SK-N-SH (cell line): ENCODE measurements at regions not wholly inside any gene's neighbourhood (a gene's known extent, or its start where the extent isn't known, plus 50 kb on each side); places are given as distances from the start of the nearest gene placed in this dataset.

Experiments
- CTCF ChIA-PET: fragments of 300-600, 350-600 bp; formaldehyde crosslinking; extraction: SDS; loops from one replicate; lab custom pipeline; 2021; lab: Yijun Ruan, JAX
- POLR2A ChIA-PET: fragments of 350-600 bp; sonication (Branson Sonifier 250); formaldehyde crosslinking; extraction: SDS; loops from one replicate; lab custom pipeline; 2020; ENCODE audit warnings: antibody characterized with exemption, inconsistent platforms; lab: Yijun Ruan, JAX
- DNase-seq: peaks from one replicate; pipeline ENCODE4 v3.0.0; 2012
- H2AFZ ChIP-seq: fragments of 200-600 bp; sonication (generic); 2 replicates; pipeline ENCODE4 v1.8.1; 2016; ENCODE audit warnings: antibody characterized with exemption, mild to moderate bottlenecking, low read depth
- H3F3A ChIP-seq: fragments of 200-600 bp; sonication (generic); replicated peaks from 2 replicates; pipeline ENCODE3; 2016; ENCODE audit warnings: antibody characterized with exemption, mild to moderate bottlenecking; ENCODE audit not compliant: insufficient read depth
- H3K27ac ChIP-seq, 2 experiments: fragments of 200-500 bp in 1 of 2; fragments of 200-600 bp in 1 of 2; sonication (Bioruptor generic) in 1 of 2; sonication (generic), shearing (Covaris generic) in 1 of 2; 2 replicates each; pipeline versions ENCODE4 v1.5.1 to v1.6.1; 2014 to 2016; ENCODE audit warnings: low read depth in 2 of 2, inconsistent platforms in 1 of 2, low read length in 1 of 2, mild to moderate bottlenecking in 1 of 2, mixed read lengths in 1 of 2
- H3K27me3 ChIP-seq: fragments of 200-600 bp; sonication (generic), shearing (Covaris generic); 2 replicates; pipeline ENCODE4 v1.6.1; 2016; ENCODE audit warnings: mixed run types; ENCODE audit not compliant: insufficient read depth
- H3K36me3 ChIP-seq, 2 experiments: fragments of 200-500 bp in 1 of 2; fragments of 200-600 bp in 1 of 2; sonication (Bioruptor generic) in 1 of 2; sonication (generic) in 1 of 2; replicated peaks in 1 of 2; 2 replicates each; pipeline versions ENCODE3 to v1.5.1; 2014 to 2016; ENCODE audit warnings: low read length in 1 of 2, mild to moderate bottlenecking in 1 of 2; ENCODE audit not compliant: insufficient read depth in 2 of 2, control insufficient read depth in 1 of 2
- H3K4me1 ChIP-seq, 2 experiments: fragments of 200-500 bp in 1 of 2; fragments of 200-600 bp in 1 of 2; sonication (Bioruptor generic) in 1 of 2; sonication (generic), shearing (Covaris generic) in 1 of 2; 2 replicates each; pipeline versions ENCODE4 v1.5.1 to v1.6.1; 2014 to 2016; ENCODE audit warnings: low read depth in 1 of 2, low read length in 1 of 2, mixed run types in 1 of 2; ENCODE audit not compliant: insufficient read depth in 2 of 2, control insufficient read depth in 1 of 2
- H3K4me2 ChIP-seq: fragments of 200-600 bp; sonication (generic), shearing (Covaris generic); 2 replicates; pipeline ENCODE4 v1.6.1; 2017; ENCODE audit warnings: mixed run types
- H3K4me3 ChIP-seq, 2 experiments: fragments of 200-500 bp in 1 of 2; fragments of 200-600 bp in 1 of 2; sonication (Bioruptor generic) in 1 of 2; sonication (generic), shearing (Covaris generic) in 1 of 2; 2 replicates each; pipeline versions ENCODE4 v1.5.1 to v1.8.1; 2014 to 2016; ENCODE audit warnings: low read depth in 2 of 2, inconsistent platforms in 1 of 2, low read length in 1 of 2, mild to moderate bottlenecking in 1 of 2, mixed read lengths in 1 of 2, moderate library complexity in 1 of 2
- H3K79me2 ChIP-seq: fragments of 200-600 bp; sonication (generic); 2 replicates; pipeline ENCODE4 v1.8.1; 2017; ENCODE audit warnings: mild to moderate bottlenecking; ENCODE audit not compliant: insufficient read depth
- H3K9ac ChIP-seq: fragments of 200-600 bp; sonication (generic); 2 replicates; pipeline ENCODE4 v1.6.1; 2017; ENCODE audit warnings: mixed run types
- H3K9me2 ChIP-seq: fragments of 200-600 bp; sonication (generic); 2 replicates; pipeline ENCODE4 v1.6.1; 2017; ENCODE audit warnings: mixed run types
- H3K9me3 ChIP-seq: fragments of 200-600 bp; sonication (generic); 2 replicates; pipeline ENCODE4 v1.6.1; 2017; ENCODE audit warnings: mixed run types, mild to moderate bottlenecking, moderate library complexity
- H4K20me1 ChIP-seq: fragments of 200-600 bp; sonication (generic); 2 replicates; pipeline ENCODE4 v1.6.1; 2017; ENCODE audit warnings: mild to moderate bottlenecking, mixed run types; ENCODE audit not compliant: insufficient read depth
- FOXJ3 ChIP-seq: sonication (generic); formaldehyde crosslinking; IDR thresholded peaks from 2 replicates; pipeline ENCODE4 v1.5.1; 2020; ENCODE audit warnings: mild to moderate bottlenecking, missing genetic modification reagents
- GABPA ChIP-seq: IDR thresholded peaks from 2 replicates; pipeline ENCODE4 v1.4.0; 2012; ENCODE audit warnings: low read depth, mild to moderate bottlenecking
- IRF3 ChIP-seq: fragments of 150-350 bp; IDR thresholded peaks from 2 replicates; pipeline ENCODE4 v1.6.1; 2016; ENCODE audit warnings: mild to moderate bottlenecking, low read depth, low read length
- MAX ChIP-seq: IDR thresholded peaks from 2 replicates; pipeline ENCODE4 v1.4.0; 2012; ENCODE audit warnings: low read depth
- MXI1 ChIP-seq: IDR thresholded peaks from 2 replicates; pipeline ENCODE4 v1.6.1; 2012; ENCODE audit warnings: mild to moderate bottlenecking, low read depth, low read length, improper control_type of control experiment
- PBX3 ChIP-seq: IDR thresholded peaks from 2 replicates; pipeline ENCODE4; 2012
- RCOR1 ChIP-seq: fragments of 150-350 bp; IDR thresholded peaks from 2 replicates; pipeline ENCODE4 v1.6.1; 2017; ENCODE audit warnings: antibody characterized with exemption, low read length
- REST ChIP-seq: IDR thresholded peaks from 2 replicates; pipeline ENCODE4 v1.6.1; 2012; ENCODE audit warnings: mild to moderate bottlenecking, low read depth, low read length, moderate library complexity
- RFX5 ChIP-seq: IDR thresholded peaks from 2 replicates; pipeline ENCODE4 v1.6.1; 2012; ENCODE audit warnings: mild to moderate bottlenecking, improper control_type of control experiment, low read length
- SIN3A ChIP-seq: IDR thresholded peaks from 2 replicates; pipeline ENCODE4 v1.6.1; 2012; ENCODE audit warnings: low read depth, mild to moderate bottlenecking, low read length, moderate library complexity, borderline replicate concordance
- SMC3 ChIP-seq: IDR thresholded peaks from 2 replicates; pipeline ENCODE4 v1.6.1; 2012; ENCODE audit warnings: low read depth, low read length, improper control_type of control experiment
- TAF1 ChIP-seq: IDR thresholded peaks from 2 replicates; pipeline ENCODE4 v1.6.1; 2012; ENCODE audit warnings: low read depth, mild to moderate bottlenecking, low read length, moderate library complexity, borderline replicate concordance
- TEAD4 ChIP-seq: IDR thresholded peaks from 2 replicates; pipeline ENCODE4 v1.4.0; 2012; ENCODE audit warnings: mild to moderate bottlenecking, borderline replicate concordance; ENCODE audit not compliant: insufficient read depth
- USF1 ChIP-seq: IDR thresholded peaks from 2 replicates; pipeline ENCODE4 v1.4.0; 2012; ENCODE audit warnings: low read depth, borderline replicate concordance
- WGBS: methylation state at CpG from one replicate; pipeline ENCODE4 v1.1.6; 2017; ENCODE audit warnings: low lambda C conversion rate; 5-methylcytosine and 5-hydroxymethylcytosine counted together
- TF ChIP-seq, protein P1 (sequence below): IDR thresholded peaks from 2 replicates; pipeline ENCODE4 v1.4.0; 2012; ENCODE audit warnings: low read depth, borderline replicate concordance

DNA sequence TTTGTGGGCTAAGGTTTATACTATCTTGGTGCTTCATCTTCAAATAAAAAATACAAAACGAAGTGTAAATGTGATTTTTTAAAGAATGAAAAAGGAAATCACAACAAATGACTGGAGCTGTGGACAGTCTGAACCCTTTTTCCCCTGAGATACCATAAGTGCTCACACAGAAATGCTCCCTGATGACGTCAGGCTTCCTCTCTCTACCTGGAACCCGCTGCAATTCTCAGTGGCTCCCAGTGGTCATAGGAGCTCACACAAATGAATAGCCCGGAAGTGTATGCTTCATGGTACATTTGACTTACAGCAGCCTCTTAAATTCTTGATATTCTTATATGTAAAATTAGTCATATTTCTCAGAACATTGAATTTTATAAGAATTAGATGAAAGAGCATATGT, 249.7 kb upstream of the GYPC start:
- no peaks in the 10 kb centered on the region for H4K20me1 ChIP-seq
- H3K36me3 ChIP-seq, result no peaks in the 10 kb centered on the region
- ChIA-PET POLR2A (no interaction called here), CTCF (no interaction called here)
- H3K4me1 ChIP-seq, result no peaks in the 10 kb centered on the region
- no peak overlapping the region for H3K9ac ChIP-seq
- H3K9me3 ChIP-seq, result no peaks in the 10 kb centered on the region
- H3F3A ChIP-seq, result no peaks in the 10 kb centered on the region
- no peaks in the 10 kb centered on the region for H3K9me2 ChIP-seq
- no peak overlapping the region for H3K27ac ChIP-seq
- no peak overlapping the region for H3K4me3 ChIP-seq
- H2AFZ ChIP-seq, result no peak overlapping the region
- H3K27me3 ChIP-seq, result no peaks in the 10 kb centered on the region
- no peak overlapping the region for H3K4me2 ChIP-seq
- DNase-seq, result no peak
- TF ChIP-seq GABPA (no peak), SMC3 (no peak), IRF3 (no peak), RFX5 (no peak), RCOR1 (no peak), TEAD4 (no peak), MXI1 (no peak)
- TF ChIP-seq, protein P1, sequence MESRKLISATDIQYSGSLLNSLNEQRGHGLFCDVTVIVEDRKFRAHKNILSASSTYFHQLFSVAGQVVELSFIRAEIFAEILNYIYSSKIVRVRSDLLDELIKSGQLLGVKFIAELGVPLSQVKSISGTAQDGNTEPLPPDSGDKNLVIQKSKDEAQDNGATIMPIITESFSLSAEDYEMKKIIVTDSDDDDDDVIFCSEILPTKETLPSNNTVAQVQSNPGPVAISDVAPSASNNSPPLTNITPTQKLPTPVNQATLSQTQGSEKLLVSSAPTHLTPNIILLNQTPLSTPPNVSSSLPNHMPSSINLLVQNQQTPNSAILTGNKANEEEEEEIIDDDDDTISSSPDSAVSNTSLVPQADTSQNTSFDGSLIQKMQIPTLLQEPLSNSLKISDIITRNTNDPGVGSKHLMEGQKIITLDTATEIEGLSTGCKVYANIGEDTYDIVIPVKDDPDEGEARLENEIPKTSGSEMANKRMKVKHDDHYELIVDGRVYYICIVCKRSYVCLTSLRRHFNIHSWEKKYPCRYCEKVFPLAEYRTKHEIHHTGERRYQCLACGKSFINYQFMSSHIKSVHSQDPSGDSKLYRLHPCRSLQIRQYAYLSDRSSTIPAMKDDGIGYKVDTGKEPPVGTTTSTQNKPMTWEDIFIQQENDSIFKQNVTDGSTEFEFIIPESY, result no peak
- TF ChIP-seq, all 33 proteins: peak for 0
- H3K79me2 ChIP-seq, result no peaks in the 10 kb centered on the region
- WGBS, result 5% methylated on average over 4 of the region's 4 CpGs

GRCh38 chr2:126408671-126409070, 247.3 kb upstream of the GYPC start:
- no peaks in the 10 kb centered on the region for H4K20me1 ChIP-seq
- H3F3A ChIP-seq, result no peaks in the 10 kb centered on the region
- H2AFZ ChIP-seq, result no peak overlapping the region
- H3K9me3 ChIP-seq, result no peaks in the 10 kb centered on the region
- H3K79me2 ChIP-seq, result no peaks in the 10 kb centered on the region
- H3K4me1 ChIP-seq, result no peaks in the 10 kb centered on the region
- no peak for DNase-seq
- ChIA-PET POLR2A (no interaction called here), CTCF (no interaction called here)
- no peaks in the 10 kb centered on the region for H3K36me3 ChIP-seq
- H3K9ac ChIP-seq, result no peak overlapping the region
- H3K9me2 ChIP-seq, result no peaks in the 10 kb centered on the region
- no peak overlapping the region for H3K4me3 ChIP-seq
- H3K4me2 ChIP-seq, result no peak overlapping the region
- no peaks in the 10 kb centered on the region for H3K27me3 ChIP-seq
- no peak overlapping the region for H3K27ac ChIP-seq
- TF ChIP-seq REST, result no peak
- TF ChIP-seq RFX5, result no peak
- TF ChIP-seq USF1, result no peak
- no peak for TF ChIP-seq SIN3A
- TF ChIP-seq FOXJ3 (CRISPR knock-in tag), result no peak
- no peak for TF ChIP-seq TAF1
- no peak for TF ChIP-seq IRF3
- TF ChIP-seq MAX, result no peak
- TF ChIP-seq PBX3, result no peak
